ENCODE measurements at regions not wholly inside any gene's neighbourhood (a gene's known extent, or its start where the extent isn't known, plus 50 kb on each side); places are given as distances from the start of the nearest gene placed in this dataset.

DNA sequence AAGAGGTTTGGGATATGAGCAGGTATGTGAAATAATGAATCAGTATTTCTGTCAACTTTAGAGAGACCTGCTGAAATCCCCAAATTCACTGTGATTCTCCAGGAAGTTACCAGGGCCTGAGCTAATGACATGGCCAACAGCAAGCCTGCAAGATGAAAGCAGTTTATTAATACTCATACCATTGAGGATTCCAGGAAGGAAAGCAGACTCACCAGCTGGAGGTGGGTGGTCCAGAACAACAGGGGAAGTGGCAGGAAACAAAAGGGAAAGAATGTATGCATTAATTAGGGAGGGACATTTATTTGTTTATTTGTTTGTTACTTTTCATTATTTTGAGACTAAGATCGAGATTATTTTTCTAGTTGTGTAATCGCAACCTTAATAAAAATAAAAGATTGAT is 196.6 kb upstream of the AGA start:
- TF ChIP-seq, protein P1, sequence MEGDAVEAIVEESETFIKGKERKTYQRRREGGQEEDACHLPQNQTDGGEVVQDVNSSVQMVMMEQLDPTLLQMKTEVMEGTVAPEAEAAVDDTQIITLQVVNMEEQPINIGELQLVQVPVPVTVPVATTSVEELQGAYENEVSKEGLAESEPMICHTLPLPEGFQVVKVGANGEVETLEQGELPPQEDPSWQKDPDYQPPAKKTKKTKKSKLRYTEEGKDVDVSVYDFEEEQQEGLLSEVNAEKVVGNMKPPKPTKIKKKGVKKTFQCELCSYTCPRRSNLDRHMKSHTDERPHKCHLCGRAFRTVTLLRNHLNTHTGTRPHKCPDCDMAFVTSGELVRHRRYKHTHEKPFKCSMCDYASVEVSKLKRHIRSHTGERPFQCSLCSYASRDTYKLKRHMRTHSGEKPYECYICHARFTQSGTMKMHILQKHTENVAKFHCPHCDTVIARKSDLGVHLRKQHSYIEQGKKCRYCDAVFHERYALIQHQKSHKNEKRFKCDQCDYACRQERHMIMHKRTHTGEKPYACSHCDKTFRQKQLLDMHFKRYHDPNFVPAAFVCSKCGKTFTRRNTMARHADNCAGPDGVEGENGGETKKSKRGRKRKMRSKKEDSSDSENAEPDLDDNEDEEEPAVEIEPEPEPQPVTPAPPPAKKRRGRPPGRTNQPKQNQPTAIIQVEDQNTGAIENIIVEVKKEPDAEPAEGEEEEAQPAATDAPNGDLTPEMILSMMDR (IDR thresholded peaks at IDR 0.05): no peak
- no peak for TF ChIP-seq POLR2A (IDR thresholded peaks at IDR 0.05)
